ENCODE measurements at regions not wholly inside any gene's neighbourhood (a gene's known extent, or its start where the extent isn't known, plus 50 kb on each side); places are given as distances from the start of the nearest gene placed in this dataset.

GRCh38 chr2:220743203-220743602 is 828.9 kb downstream of the EPHA4 start:
- no peak for TF ChIP-seq CTCF (IDR thresholded peaks at IDR 0.05; ENCODE audit: insufficient read depth, low read length, poor library complexity, severe bottlenecking)
- H3K36me3 ChIP-seq (ENCODE audit: control insufficient read depth, insufficient read depth, low read length) = no peaks in the 10 kb centered on the region
- no peaks in the 10 kb centered on the region for H3K27me3 ChIP-seq (ENCODE audit: control insufficient read depth, insufficient read depth, low read length)
- DNase-seq (ENCODE audit: low read depth) = no peak
- no peak overlapping the region for H3K4me3 ChIP-seq (ENCODE audit: low read depth, low read length)

- no peak overlapping the region for H3K4me3 ChIP-seq (ENCODE audit: low read depth, low read length)
- no peak for TF ChIP-seq CTCF (IDR thresholded peaks at IDR 0.05; ENCODE audit: insufficient read depth, low read length, poor library complexity, severe bottlenecking)
- no peak for DNase-seq (ENCODE audit: low read depth)
- no peaks in the 10 kb centered on the region for H3K27me3 ChIP-seq (ENCODE audit: control insufficient read depth, insufficient read depth, low read length)
- H3K36me3 ChIP-seq (ENCODE audit: control insufficient read depth, insufficient read depth, low read length) = no peaks in the 10 kb centered on the region
Observed at GRCh38 chr2:220744861-220745260, 827.2 kb downstream of the EPHA4 start.

GRCh38 chr2:220745682-220746081 is 826.4 kb downstream of the EPHA4 start:
- Histone ChIP-seq H3K4me3 (ENCODE audit: low read depth, low read length) (no peak overlapping the region), H3K27me3 (ENCODE audit: control insufficient read depth, insufficient read depth, low read length) (no peaks in the 10 kb centered on the region), H3K36me3 (ENCODE audit: control insufficient read depth, insufficient read depth, low read length) (no peaks in the 10 kb centered on the region)
- no peak for TF ChIP-seq CTCF (IDR thresholded peaks at IDR 0.05; ENCODE audit: insufficient read depth, low read length, poor library complexity, severe bottlenecking)
- DNase-seq (ENCODE audit: low read depth) = no peak

- H3K27me3 ChIP-seq (ENCODE audit: control insufficient read depth, insufficient read depth, low read length) = no peaks in the 10 kb centered on the region
- H3K4me3 ChIP-seq (ENCODE audit: low read depth, low read length) = no peak overlapping the region
- no peak for TF ChIP-seq CTCF (IDR thresholded peaks at IDR 0.05; ENCODE audit: insufficient read depth, low read length, poor library complexity, severe bottlenecking)
- DNase-seq (ENCODE audit: low read depth) = no peak
- H3K36me3 ChIP-seq (ENCODE audit: control insufficient read depth, insufficient read depth, low read length) = no peaks in the 10 kb centered on the region
Observed at GRCh38 chr2:220747736-220748135, 824.4 kb downstream of the EPHA4 start.

- H3K36me3 ChIP-seq (ENCODE audit: control insufficient read depth, insufficient read depth, low read length) = no peaks in the 10 kb centered on the region
- no peak overlapping the region for H3K4me3 ChIP-seq (ENCODE audit: low read depth, low read length)
- no peaks in the 10 kb centered on the region for H3K27me3 ChIP-seq (ENCODE audit: control insufficient read depth, insufficient read depth, low read length)
- no peak for TF ChIP-seq CTCF (IDR thresholded peaks at IDR 0.05; ENCODE audit: insufficient read depth, low read length, poor library complexity, severe bottlenecking)
- DNase-seq (ENCODE audit: low read depth) = no peak
Observed at GRCh38 chr2:220748875-220749479, 823.1 kb downstream of the EPHA4 start.

- DNase-seq (ENCODE audit: low read depth) = no peak
- H3K4me3 ChIP-seq (ENCODE audit: low read depth, low read length) = no peak overlapping the region
- H3K36me3 ChIP-seq (ENCODE audit: control insufficient read depth, insufficient read depth, low read length) = no peaks in the 10 kb centered on the region
- TF ChIP-seq CTCF (IDR thresholded peaks at IDR 0.05; ENCODE audit: insufficient read depth, low read length, poor library complexity, severe bottlenecking) = no peak
- H3K27me3 ChIP-seq (ENCODE audit: control insufficient read depth, insufficient read depth, low read length) = no peaks in the 10 kb centered on the region
Observed at GRCh38 chr2:220753486-220753885, 818.6 kb downstream of the EPHA4 start.

Measured in kidney epithelial cell (primary cell).